Coronary artery (tissue), 2 donors: ENCODE measurements at regions not wholly inside any gene's neighbourhood (a gene's known extent, or its start where the extent isn't known, plus 50 kb on each side); places are given as distances from the start of the nearest gene placed in this dataset.
A peak's percentile ranks its signal among the peaks of the same experiment; 100 is the strongest.

Experiments
- DNase-seq: peaks from one replicate; pipeline ENCODE4 v3.0.0-alpha.2; 2017; ENCODE audit warnings: low spot score
- H3K27ac ChIP-seq, 2 donors: fragments of 200-600 bp; sonication (generic); one replicate each; pipeline ENCODE4 v1.5.1; 2016 to 2019
- H3K4me3 ChIP-seq: fragments of 200-600 bp; sonication (generic); 2 replicates; pipeline ENCODE4 v1.5.1; 2016; ENCODE audit warnings: mild to moderate bottlenecking, moderate library complexity
- CTCF ChIP-seq: fragments of 200-600 bp; sonication (generic); IDR thresholded peaks from one replicate; pipeline ENCODE4 v1.5.1; 2019; ENCODE audit warnings: antibody characterized with exemption

DNA sequence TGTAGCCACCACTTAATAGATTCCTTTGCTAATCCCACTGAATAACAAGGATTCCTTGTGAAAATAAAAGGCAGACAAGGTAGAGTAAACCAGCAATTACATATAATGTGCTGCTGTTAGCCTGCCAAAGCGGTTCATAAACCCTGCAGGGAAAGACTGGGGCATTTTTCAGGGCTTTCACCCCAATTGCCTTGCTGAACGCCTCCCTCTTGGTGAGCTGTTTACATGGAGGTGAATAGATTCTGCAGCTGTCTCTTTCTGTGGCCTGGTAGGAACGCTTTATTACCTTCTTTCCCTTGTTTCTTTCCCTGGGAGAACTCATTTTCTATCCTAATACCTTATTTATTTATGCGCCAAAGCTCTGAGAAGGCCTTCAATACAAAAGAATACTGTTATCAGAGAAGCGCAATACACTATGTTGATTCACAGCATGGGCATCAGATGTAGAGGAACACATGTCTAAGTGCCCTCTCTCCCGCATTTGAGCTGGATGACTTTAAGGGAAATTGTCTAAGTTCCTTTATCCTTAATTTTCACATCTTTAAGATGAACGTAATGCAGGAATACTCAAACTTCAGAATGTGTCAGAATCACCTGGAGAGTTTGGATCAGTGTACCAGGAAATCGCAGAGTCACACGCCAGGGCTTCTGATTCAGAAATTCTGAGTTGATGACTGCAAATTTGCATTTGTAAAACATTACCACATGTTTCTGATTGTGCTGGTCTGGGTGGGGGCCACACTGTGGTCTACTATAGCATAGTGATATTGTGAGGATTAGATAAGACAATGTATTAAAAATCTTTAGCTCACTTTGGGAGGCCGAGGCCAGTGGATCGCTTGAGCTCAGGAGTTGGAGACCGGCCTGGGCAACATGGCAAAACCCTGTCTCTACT lies 1203.8 kb downstream of the SORCS3 start:
- no peak for DNase-seq
- no peak overlapping the region for H3K4me3 ChIP-seq
- no peak for TF ChIP-seq CTCF
- no peak overlapping the region for H3K27ac ChIP-seq

DNA sequence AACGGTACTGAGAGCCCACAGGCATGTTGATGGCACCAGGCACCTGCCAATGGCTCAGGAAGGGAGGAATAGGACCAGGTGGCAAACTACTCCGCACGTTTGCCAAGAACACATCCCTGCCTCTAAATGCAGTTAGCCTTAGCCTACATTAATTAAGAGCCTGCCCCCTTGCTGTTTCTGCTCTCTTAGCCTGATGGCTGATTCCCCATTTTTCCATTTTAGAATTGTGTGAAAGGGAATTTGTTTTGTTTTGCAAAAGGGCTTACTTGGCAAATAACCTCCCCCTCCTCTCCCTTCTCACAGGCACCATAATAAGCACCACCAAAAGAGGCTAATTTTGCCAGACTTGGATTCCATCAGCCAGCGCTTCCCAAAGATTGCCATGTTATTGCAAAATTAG lies 1203.2 kb downstream of the SORCS3 start:
- Histone ChIP-seq H3K27ac (no peak overlapping the region), H3K4me3 (no peak overlapping the region)
- TF ChIP-seq CTCF: no peak
- DNase-seq: no peak

GRCh38 chr10:105843786-105844185 lies 1202.7 kb downstream of the SORCS3 start:
- no peak overlapping the region for H3K27ac ChIP-seq
- TF ChIP-seq CTCF: no peak
- no peak overlapping the region for H3K4me3 ChIP-seq
- DNase-seq: no peak

DNA sequence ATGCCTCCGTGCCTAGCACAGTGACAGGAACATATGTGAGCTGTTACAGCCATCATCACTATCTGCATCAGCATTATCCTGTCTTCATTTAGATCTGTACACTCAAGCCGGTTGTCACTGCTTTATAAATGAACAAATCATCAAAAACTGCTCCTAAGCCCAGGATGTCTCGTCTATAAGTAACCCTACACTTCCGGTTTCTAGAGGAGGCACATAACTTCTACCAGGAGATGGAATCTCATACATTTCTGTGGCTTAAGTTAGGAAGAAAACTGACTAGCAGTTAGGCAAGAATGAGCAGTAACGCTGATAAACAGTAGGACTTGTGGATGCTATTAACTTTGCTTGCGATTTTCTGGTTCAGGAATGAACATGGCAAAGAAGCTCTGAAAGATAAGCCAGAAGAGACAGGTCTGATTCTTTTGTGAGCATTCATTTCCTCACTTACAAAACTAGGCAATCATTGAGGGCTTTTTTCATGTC lies 1199.2 kb downstream of the SORCS3 start:
- no peak for DNase-seq
- no peak for TF ChIP-seq CTCF
- H3K4me3 ChIP-seq: no peak overlapping the region
- H3K27ac ChIP-seq: no peak overlapping the region

GRCh38 chr10:105838392-105838791 lies 1197.3 kb downstream of the SORCS3 start:
- no peak for DNase-seq
- H3K4me3 ChIP-seq: peak overlapping the region; percentile 70
- no peak for TF ChIP-seq CTCF
- no peak overlapping the region for H3K27ac ChIP-seq

DNA sequence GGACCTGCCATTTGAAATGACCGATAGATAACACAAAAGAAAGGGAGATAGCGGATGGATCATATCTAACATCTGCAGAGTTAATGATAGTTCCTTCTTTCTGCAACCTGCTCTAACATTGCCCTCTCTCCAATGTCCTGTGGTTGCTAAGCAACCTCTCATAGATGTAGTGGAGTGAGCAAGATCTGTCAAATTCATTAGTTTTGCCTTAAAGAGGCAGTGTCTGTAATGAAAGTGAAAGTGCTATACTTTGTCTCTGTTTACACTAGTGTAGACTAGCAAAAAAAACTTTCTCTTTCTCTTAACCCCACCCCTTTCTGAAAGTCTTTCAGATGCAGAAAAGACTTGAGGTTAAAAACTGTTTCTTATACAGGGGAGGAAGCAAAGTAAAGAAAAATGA lies 1196.9 kb downstream of the SORCS3 start:
- Histone ChIP-seq H3K4me3 (peak overlapping the region; percentile 70), H3K27ac (no peak overlapping the region)
- no peak for DNase-seq
- TF ChIP-seq CTCF: no peak
